MM.1S (cell line): ENCODE measurements at regions not wholly inside any gene's neighbourhood (a gene's known extent, or its start where the extent isn't known, plus 50 kb on each side); places are given as distances from the start of the nearest gene placed in this dataset.
A peak's percentile ranks its signal among the peaks of the same experiment; 100 is the strongest.

Experiments used
- DNase-seq: peaks from one replicate; pipeline ENCODE4 v3.0.0-alpha.2; 2015
- H2AFZ ChIP-seq: fragments of 300-600 bp; sonication (generic); 2 replicates; pipeline ENCODE4 v1.6.0; 2016; ENCODE audit warnings: antibody characterized with exemption, low read length
- H3F3A ChIP-seq: fragments of 300-600 bp; sonication (generic); 2 replicates; pipeline ENCODE4 v1.6.1; 2016; ENCODE audit warnings: mild to moderate bottlenecking, antibody characterized with exemption, low read length, moderate library complexity, mixed read lengths; ENCODE audit not compliant: insufficient read depth
- H3K27ac ChIP-seq: fragments of 300-600 bp; sonication (generic); 2 replicates; pipeline ENCODE4 v1.5.1; 2016; ENCODE audit warnings: mild to moderate bottlenecking, low read length
- H3K27me3 ChIP-seq: fragments of 300-600 bp; sonication (generic); replicated peaks from 2 replicates; pipeline ENCODE4 v1.6.0; 2016; ENCODE audit warnings: low read length; ENCODE audit not compliant: insufficient read depth
- H3K36me3 ChIP-seq: fragments of 300-600 bp; sonication (generic); replicated peaks from 2 replicates; pipeline ENCODE4 v1.6.1; 2016; ENCODE audit warnings: mild to moderate bottlenecking, low read length, mixed read lengths; ENCODE audit not compliant: insufficient read depth
- H3K4me1 ChIP-seq: fragments of 300-600 bp; sonication (generic); 2 replicates; pipeline ENCODE4 v1.6.1; 2016; ENCODE audit warnings: low read length, mixed read lengths
- H3K4me2 ChIP-seq: fragments of 300-600 bp; sonication (generic); 2 replicates; pipeline ENCODE4 v1.6.0; 2016; ENCODE audit warnings: low read depth, low read length
- H3K4me3 ChIP-seq: fragments of 300-600 bp; sonication (generic); 2 replicates; pipeline ENCODE4 v1.5.1; 2016; ENCODE audit warnings: low read length, mixed read lengths
- H3K79me2 ChIP-seq: fragments of 300-600 bp; sonication (generic); 2 replicates; pipeline ENCODE4 v1.6.1; 2016; ENCODE audit warnings: mixed run types, low read length, mixed read lengths
- H3K9ac ChIP-seq: fragments of 300-600 bp; sonication (generic); 2 replicates; pipeline ENCODE4 v1.6.1; 2016; ENCODE audit warnings: low read length, mixed read lengths
- H3K9me2 ChIP-seq: fragments of 300-600 bp; sonication (generic); replicated peaks from 2 replicates; pipeline ENCODE4 v1.6.1; 2016; ENCODE audit warnings: mild to moderate bottlenecking, low read length, mixed read lengths; ENCODE audit not compliant: insufficient read depth
- H3K9me3 ChIP-seq: fragments of 300-600 bp; sonication (generic); replicated peaks from 2 replicates; pipeline ENCODE4 v1.6.1; 2016; ENCODE audit warnings: mild to moderate bottlenecking, low read length, mixed read lengths; ENCODE audit not compliant: insufficient read depth
- H4K20me1 ChIP-seq: fragments of 300-600 bp; sonication (generic); 2 replicates; pipeline ENCODE4 v1.6.1; 2016; ENCODE audit warnings: mild to moderate bottlenecking, low read length, moderate library complexity, mixed read lengths; ENCODE audit not compliant: insufficient read depth
- EZH2 ChIP-seq: fragments of 300-600 bp; sonication (generic); optimal IDR thresholded peaks from 2 replicates; pipeline ENCODE3; 2017; ENCODE audit warnings: low read depth, mild to moderate bottlenecking, antibody characterized with exemption, low read length, mixed read lengths
- EZH2phosphoT487 ChIP-seq: fragments of 300-600 bp; sonication (generic); IDR thresholded peaks from 2 replicates; pipeline ENCODE4 v1.6.1; 2018; ENCODE audit warnings: antibody characterized with exemption, low read length
- TF ChIP-seq, protein P1 (sequence below): fragments of 300-600 bp; sonication (generic); IDR thresholded peaks from 2 replicates; pipeline ENCODE4 v1.5.1; 2016; ENCODE audit warnings: antibody characterized with exemption, low read length, mixed read lengths

DNA sequence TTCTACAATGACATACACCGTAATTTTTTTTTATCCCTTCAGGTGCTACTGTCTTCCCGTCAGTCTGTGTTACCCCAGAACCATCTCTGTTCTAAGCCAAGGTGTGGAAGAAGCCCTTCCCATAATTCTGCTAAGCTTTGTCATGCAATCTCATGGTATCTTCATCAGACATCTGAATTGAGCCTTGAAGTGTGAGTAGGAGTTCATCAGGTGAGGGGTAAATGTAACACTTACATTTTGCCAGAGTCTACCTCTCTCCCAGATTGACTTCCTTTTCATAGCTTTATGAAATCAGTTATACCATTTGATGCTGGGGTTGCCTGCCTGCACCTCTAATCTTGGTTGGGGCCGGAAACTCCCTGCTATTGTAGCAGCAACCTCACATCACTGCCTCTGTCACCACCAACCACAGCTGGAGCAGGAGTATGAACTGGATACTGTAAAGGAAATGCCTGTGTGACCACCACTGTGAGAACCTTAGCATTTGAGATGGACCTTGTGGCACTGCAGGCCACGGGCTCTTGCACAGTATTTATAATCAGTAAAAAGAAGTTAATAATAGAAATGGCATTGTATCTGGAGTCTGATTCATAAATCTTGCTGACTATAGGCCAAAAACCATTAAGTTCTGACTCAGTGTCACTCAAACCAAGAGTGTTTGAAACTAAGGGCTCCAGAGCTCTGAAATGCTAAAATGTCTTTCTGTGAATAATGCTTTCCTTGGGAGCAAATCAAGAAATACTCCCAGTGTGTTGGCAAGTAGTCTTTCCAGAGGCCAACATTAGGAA is 58.7 kb upstream of the STK38L start:
- Histone ChIP-seq H3K4me2 (peak overlapping the region; percentile 63), H3F3A (peaks cover 21% of the 10 kb centered on the region), H3K79me2 (no peaks in the 10 kb centered on the region), H3K36me3 (no peaks in the 10 kb centered on the region), H3K9ac (peak overlapping the region; percentile 66), H3K4me1 (peaks cover 57% of the 10 kb centered on the region), H3K9me2 (no peaks in the 10 kb centered on the region), H3K4me3 (peak overlapping the region; percentile 23; the same call in 1 of the 2 replicates), H2AFZ (peak overlapping the region; percentile 42; the same call in 1 of the 2 replicates), H3K27ac (peak overlapping the region; percentile 97), H3K27me3 (no peaks in the 10 kb centered on the region), H4K20me1 (no peaks in the 10 kb centered on the region), H3K9me3 (no peaks in the 10 kb centered on the region)
- peak; percentile 99 for DNase-seq
- TF ChIP-seq EZH2: no peak
- TF ChIP-seq EZH2phosphoT487: no peak
- TF ChIP-seq, protein P1, sequence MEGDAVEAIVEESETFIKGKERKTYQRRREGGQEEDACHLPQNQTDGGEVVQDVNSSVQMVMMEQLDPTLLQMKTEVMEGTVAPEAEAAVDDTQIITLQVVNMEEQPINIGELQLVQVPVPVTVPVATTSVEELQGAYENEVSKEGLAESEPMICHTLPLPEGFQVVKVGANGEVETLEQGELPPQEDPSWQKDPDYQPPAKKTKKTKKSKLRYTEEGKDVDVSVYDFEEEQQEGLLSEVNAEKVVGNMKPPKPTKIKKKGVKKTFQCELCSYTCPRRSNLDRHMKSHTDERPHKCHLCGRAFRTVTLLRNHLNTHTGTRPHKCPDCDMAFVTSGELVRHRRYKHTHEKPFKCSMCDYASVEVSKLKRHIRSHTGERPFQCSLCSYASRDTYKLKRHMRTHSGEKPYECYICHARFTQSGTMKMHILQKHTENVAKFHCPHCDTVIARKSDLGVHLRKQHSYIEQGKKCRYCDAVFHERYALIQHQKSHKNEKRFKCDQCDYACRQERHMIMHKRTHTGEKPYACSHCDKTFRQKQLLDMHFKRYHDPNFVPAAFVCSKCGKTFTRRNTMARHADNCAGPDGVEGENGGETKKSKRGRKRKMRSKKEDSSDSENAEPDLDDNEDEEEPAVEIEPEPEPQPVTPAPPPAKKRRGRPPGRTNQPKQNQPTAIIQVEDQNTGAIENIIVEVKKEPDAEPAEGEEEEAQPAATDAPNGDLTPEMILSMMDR: no peak

DNA sequence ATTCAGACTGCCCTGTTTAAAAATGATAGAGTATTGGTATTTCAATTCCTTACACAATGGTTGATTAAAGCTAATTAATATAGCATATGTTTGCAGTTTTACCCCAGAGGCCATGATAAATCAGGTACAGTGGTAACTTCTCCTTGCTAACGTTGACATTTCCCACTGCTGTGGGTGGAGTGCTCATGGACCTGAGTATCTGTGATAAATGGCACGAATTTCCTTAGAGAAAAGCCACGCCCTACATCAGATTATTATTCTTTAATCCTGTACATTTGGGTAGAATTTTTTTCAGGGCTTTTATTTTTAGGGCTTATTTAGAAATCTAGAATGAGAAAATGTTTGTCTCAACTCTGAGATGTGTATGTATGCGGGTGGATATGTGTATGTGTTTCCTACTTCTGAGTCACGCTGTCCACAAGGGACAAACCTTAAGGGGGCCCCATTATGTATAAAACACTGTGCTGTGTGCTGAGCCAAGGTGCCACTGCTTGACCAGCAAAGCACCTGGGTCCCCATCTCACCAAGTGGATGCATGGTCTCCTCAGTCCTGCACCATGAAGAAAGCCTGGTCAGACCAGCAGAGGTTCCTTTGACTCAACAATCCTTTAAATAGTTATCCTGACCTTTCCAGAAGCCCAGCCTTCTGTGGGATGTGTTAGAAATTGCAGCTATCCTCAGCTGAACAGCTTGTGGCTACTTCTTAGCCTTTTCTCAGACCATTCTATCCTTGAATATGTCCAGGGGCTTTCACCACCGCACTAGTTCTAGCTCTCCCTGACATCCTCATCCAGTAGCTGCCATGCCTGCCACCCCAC is 57.9 kb upstream of the STK38L start:
- Histone ChIP-seq H3F3A (peaks cover 19% of the 10 kb centered on the region), H2AFZ (peak overlapping the region; percentile 42; the same call in 1 of the 2 replicates), H3K4me2 (peak overlapping the region; percentile 63), H3K36me3 (no peaks in the 10 kb centered on the region), H3K9ac (peak overlapping the region; percentile 62), H3K9me2 (no peaks in the 10 kb centered on the region), H4K20me1 (no peaks in the 10 kb centered on the region), H3K4me3 (no peak overlapping the region), H3K9me3 (no peaks in the 10 kb centered on the region), H3K4me1 (peaks cover 49% of the 10 kb centered on the region), H3K27ac (peak overlapping the region; percentile 97), H3K27me3 (no peaks in the 10 kb centered on the region), H3K79me2 (no peaks in the 10 kb centered on the region)
- no peak for DNase-seq
- TF ChIP-seq EZH2: no peak
- no peak for TF ChIP-seq EZH2phosphoT487
- TF ChIP-seq, protein P1: no peak

DNA sequence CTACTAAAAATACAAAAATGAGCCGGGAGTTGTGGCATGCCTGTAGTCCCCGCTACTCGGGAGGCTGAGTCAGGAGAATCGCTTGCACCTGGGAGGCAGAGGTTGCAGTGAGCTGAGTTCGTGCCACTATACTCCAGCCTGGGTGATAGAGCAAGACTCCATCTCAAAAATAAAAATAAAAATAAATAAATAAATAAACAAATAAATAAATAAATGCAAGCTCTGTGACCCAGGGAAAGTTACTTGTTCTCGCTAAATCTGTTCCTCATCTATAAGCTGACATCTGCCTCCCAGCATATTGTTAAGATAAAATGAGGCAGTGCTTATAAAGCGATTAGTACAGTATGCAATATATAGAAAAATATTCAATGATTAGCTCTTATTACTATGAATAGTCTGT is 56.4 kb upstream of the STK38L start:
- no peaks in the 10 kb centered on the region for H3K36me3 ChIP-seq
- no peak overlapping the region for H3K27ac ChIP-seq
- H3F3A ChIP-seq: peaks cover 19% of the 10 kb centered on the region
- H3K9me2 ChIP-seq: no peaks in the 10 kb centered on the region
- no peaks in the 10 kb centered on the region for H3K27me3 ChIP-seq
- TF ChIP-seq EZH2phosphoT487 (no peak), EZH2 (no peak)
- TF ChIP-seq, protein P1: no peak
- H2AFZ ChIP-seq: no peak overlapping the region
- H3K9me3 ChIP-seq: no peaks in the 10 kb centered on the region
- H3K79me2 ChIP-seq: no peaks in the 10 kb centered on the region
- no peak overlapping the region for H3K4me3 ChIP-seq
- no peak overlapping the region for H3K9ac ChIP-seq
- H3K4me1 ChIP-seq: peaks cover 49% of the 10 kb centered on the region
- no peak for DNase-seq
- H3K4me2 ChIP-seq: no peak overlapping the region
- no peaks in the 10 kb centered on the region for H4K20me1 ChIP-seq
